Psoas muscle (tissue), 7 donors: ENCODE measurements at regions not wholly inside any gene's neighbourhood (a gene's known extent, or its start where the extent isn't known, plus 50 kb on each side); places are given as distances from the start of the nearest gene placed in this dataset.
A peak's percentile ranks its signal among the peaks of the same experiment; 100 is the strongest.

ENCODE experiments used
- ATAC-seq, 4 donors: fragments of 200-7000 bp; cut with Tn5 transposase; one replicate each; pipeline ENCODE4 v1.9.1; 2020; ENCODE audit warnings: moderate library complexity in 3 of 4, mild to moderate bottlenecking in 2 of 4
- DNase-seq, 2 donors: peaks; one replicate each; pipeline ENCODE4 v3.0.0-alpha.2; 2020
- H3K27ac ChIP-seq: fragments of 200-600 bp; one replicate; pipeline ENCODE4 v1.8.0; 2022
- H3K27me3 ChIP-seq, 3 donors: fragments of 200-600 bp in 1 of 3; one replicate each; pipeline versions ENCODE4 v1.6.1 to v1.8.0; 2013 to 2022; ENCODE audit warnings: low read length in 2 of 3, mild to moderate bottlenecking in 2 of 3, moderate library complexity in 1 of 3; ENCODE audit not compliant: insufficient read depth in 3 of 3
- H3K36me3 ChIP-seq, 2 donors: fragments of 200-600 bp in 1 of 2; one replicate each; pipeline versions ENCODE4 v1.6.1 to v1.8.0; 2013 to 2022; ENCODE audit warnings: low read depth in 1 of 2, mild to moderate bottlenecking in 1 of 2, moderate library complexity in 1 of 2; ENCODE audit not compliant: insufficient read depth in 1 of 2
- H3K4me1 ChIP-seq: fragments of 200-600 bp; one replicate; pipeline ENCODE4 v1.8.0; 2022
- H3K4me3 ChIP-seq: fragments of 200-600 bp; one replicate; pipeline ENCODE4 v1.8.0; 2022; ENCODE audit warnings: mild to moderate bottlenecking
- H3K9me3 ChIP-seq: fragments of 200-600 bp; one replicate; pipeline ENCODE4 v1.8.0; 2022
- WGBS, 3 donors: extraction: QIAGEN DNeasy Blood & Tissue Kit; methylation state at CpG; one replicate each; pipeline versions ENCODE4 v1.1.6 to v1.1.7; 2013; 5-methylcytosine and 5-hydroxymethylcytosine counted together
- intact Hi-C, 2 donors: fragments of 100-400 bp; cut with DNase I; formaldehyde crosslinking; loops; one replicate each; pipeline versions ENCODE4 v1.11.0 to v1.14.2; 2022
- TF ChIP-seq, protein P1 (sequence below): fragments of 200-600 bp; IDR thresholded peaks from one replicate; pipeline ENCODE4 v1.8.0; 2022; ENCODE audit warnings: antibody characterized with exemption
- donor health status: healthy with polysubstance abuse.
- donor health status: DM: no; HTN: no; CAD: no; lungs with moderate emphysema.
- donor health status: Bipolar disorder and iron deficiency.
- donor health status: healthy.
- donor health status: DM: yes; HTN: yes; CAD: no.
- donor health status: DM: no; HTN: no; CAD: no.
- donor health status: DM: yes; HTN: yes; CAD: no.

DNA sequence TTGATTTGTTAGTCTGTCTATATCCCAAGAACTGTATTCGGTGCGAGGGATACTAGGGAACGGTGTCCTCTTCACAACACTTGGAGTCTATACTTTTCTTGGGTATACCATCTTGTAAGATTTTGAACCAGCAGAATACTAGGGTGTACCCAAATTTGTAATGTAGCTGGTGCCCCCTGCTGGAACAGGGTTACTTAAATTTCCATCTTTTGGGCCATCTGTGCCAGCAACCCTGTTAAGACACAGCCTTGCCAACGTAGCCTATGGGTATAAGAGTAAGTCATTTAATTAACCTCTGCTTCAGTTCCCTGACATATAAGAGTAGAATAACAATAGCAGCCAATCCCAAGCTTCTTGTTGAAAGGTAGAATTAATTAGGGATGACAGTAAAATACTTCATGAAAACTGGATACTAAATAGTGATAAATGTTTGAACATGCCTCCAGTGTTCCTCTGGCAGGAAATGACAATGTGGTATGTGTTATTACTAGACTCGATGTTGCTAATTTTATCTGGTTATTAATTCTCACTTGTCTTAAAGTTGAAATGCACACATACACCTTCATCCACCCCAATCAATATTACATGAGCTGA is 607.6 kb downstream of the FGF9 start:
- no peak for ATAC-seq
- Histone ChIP-seq H3K27ac (no peak overlapping the region), H3K4me3 (no peak overlapping the region), H3K27me3 (no peaks in the 10 kb centered on the region), H3K36me3 (no peaks in the 10 kb centered on the region), H3K4me1 (no peaks in the 10 kb centered on the region), H3K9me3 (no peaks in the 10 kb centered on the region)
- WGBS, 3 donors, result 53 to 63% (median 61%) methylated on average over 5 of the region's 5 CpGs
- DNase-seq, result no peak
- TF ChIP-seq, protein P1, sequence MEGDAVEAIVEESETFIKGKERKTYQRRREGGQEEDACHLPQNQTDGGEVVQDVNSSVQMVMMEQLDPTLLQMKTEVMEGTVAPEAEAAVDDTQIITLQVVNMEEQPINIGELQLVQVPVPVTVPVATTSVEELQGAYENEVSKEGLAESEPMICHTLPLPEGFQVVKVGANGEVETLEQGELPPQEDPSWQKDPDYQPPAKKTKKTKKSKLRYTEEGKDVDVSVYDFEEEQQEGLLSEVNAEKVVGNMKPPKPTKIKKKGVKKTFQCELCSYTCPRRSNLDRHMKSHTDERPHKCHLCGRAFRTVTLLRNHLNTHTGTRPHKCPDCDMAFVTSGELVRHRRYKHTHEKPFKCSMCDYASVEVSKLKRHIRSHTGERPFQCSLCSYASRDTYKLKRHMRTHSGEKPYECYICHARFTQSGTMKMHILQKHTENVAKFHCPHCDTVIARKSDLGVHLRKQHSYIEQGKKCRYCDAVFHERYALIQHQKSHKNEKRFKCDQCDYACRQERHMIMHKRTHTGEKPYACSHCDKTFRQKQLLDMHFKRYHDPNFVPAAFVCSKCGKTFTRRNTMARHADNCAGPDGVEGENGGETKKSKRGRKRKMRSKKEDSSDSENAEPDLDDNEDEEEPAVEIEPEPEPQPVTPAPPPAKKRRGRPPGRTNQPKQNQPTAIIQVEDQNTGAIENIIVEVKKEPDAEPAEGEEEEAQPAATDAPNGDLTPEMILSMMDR, result peak; percentile 28
- intact Hi-C loops, result loop anchor here (5.0 kb wide), 1 partner anchor 641 kb away; no protein-coding TSS in a partner anchor

DNA sequence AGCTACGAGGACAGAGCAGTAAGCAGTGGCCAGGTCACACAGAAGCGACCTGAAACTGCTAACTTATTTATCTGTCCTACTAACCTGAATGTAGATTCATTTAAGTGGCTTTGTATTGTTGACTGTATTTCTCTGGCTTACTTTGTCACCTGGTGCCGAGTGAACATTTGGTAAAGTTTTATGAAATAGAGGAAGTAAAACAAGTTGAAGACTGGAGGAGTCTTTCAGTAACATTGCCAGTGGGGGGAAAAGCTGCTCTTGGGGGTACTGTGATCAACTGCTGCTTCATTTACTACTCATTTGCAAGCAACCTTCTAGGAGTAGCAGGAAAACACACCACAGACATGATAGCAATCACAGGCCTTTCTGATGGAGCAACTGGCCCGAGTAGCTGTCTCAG is 615.0 kb downstream of the FGF9 start:
- intact Hi-C loops, result no loop called here
- Histone ChIP-seq H3K4me1 (no peaks in the 10 kb centered on the region), H3K9me3 (no peaks in the 10 kb centered on the region), H3K36me3 (no peaks in the 10 kb centered on the region), H3K27me3 (peaks cover 0 to 3% (median 0%) of the 10 kb centered on the region in 3 donors), H3K27ac (no peak overlapping the region), H3K4me3 (no peak overlapping the region)
- TF ChIP-seq, protein P1, result no peak
- 75 to 85% (median 79%) methylated on average over 4 of the region's 4 CpGs for WGBS, 3 donors
- DNase-seq (no peak), ATAC-seq (no peak)

DNA sequence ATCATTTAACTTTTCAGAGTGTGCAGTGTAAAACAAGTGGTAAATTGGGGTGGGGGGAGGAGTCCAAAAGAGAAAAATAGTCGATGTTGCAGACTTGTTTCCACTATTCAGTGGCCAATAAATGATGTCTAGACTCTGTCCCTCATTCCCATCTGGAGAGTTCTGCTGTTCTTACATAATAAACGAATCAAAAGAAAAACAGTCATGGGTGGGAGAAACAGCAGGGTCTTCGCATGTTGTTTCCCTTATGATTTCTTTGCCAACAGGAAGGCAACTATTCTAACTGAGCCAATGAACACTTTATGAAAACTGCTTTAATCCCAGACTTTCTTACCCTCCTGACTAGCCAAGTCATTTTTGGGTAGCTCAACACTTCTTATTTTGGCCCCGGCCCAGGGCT is 615.5 kb downstream of the FGF9 start:
- 34 to 45% (median 37%) methylated on average over 4 of the region's 4 CpGs for WGBS, 3 donors
- intact Hi-C loops, result no loop called here
- no peak for DNase-seq
- Histone ChIP-seq H3K27me3 (peaks cover 0 to 3% (median 0%) of the 10 kb centered on the region in 3 donors), H3K4me3 (no peak overlapping the region), H3K27ac (no peak overlapping the region), H3K36me3 (no peaks in the 10 kb centered on the region), H3K9me3 (no peaks in the 10 kb centered on the region), H3K4me1 (no peaks in the 10 kb centered on the region)
- no peak for ATAC-seq
- TF ChIP-seq, protein P1, result no peak

DNA sequence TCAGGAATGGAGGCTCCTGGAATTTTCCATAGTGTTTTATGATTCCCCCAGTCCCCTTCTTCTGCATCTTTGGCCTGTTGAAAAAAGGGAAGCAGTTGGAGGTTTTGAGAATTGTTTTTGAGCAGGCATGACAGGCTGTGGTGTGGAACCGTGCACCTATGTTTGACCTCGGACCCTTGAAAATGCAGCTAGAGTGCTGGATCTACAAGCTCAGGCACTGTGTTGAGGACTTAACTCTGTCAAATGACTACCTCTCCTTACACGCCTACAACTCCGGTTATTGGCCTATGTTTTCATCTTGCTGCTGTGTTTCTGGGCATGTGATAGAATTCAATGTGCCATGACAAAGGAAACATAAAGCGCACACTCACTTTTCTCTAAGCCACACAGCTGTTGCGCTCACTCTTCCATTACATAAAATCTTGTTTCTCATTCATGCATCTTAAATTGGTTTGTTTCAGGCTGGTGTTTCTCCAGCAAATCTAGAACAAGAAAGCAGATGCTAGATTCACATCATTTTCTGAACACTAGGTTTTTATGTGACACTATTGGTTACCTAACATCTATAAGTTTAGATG is 616.6 kb downstream of the FGF9 start:
- no peak overlapping the region for H3K4me3 ChIP-seq
- no peak for DNase-seq
- H3K4me1 ChIP-seq, result no peaks in the 10 kb centered on the region
- WGBS, 3 donors, result 38 to 54% (median 46%) methylated on average over 6 of the region's 6 CpGs
- intact Hi-C loops, result no loop called here
- H3K9me3 ChIP-seq, result no peaks in the 10 kb centered on the region
- TF ChIP-seq, protein P1, result no peak
- no peak overlapping the region for H3K27ac ChIP-seq
- no peaks in the 10 kb centered on the region for H3K36me3 ChIP-seq
- ATAC-seq, result no peak
- H3K27me3 ChIP-seq, result peaks cover 0 to 3% (median 0%) of the 10 kb centered on the region in 3 donors

DNA sequence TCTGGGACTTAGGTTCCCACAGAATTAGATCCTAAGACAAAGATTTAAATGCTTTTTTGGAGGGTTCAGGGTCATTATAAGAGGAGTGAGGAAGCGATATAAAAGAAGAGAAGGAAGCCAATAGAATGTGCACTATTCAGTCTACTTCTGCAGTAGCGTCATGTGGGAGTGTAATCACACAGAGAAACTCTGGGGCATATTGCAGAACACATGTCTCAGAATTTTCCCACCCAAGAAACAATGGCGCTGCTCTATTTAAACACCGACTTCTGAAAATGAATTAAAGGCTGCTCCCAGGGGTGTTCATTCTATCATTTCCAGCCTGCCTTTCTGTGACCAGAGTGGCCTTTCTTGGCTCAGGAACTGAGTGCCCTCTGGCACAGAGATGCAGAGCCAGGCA is 617.6 kb downstream of the FGF9 start:
- peaks cover 0 to 3% (median 0%) of the 10 kb centered on the region in 3 donors for H3K27me3 ChIP-seq
- H3K36me3 ChIP-seq, result no peaks in the 10 kb centered on the region
- DNase-seq (no peak), ATAC-seq (no peak)
- H3K9me3 ChIP-seq, result no peaks in the 10 kb centered on the region
- no peaks in the 10 kb centered on the region for H3K4me1 ChIP-seq
- no peak overlapping the region for H3K4me3 ChIP-seq
- TF ChIP-seq, protein P1, result no peak
- WGBS, 3 donors, result 73 to 80% (median 76%) methylated on average over 4 of the region's 4 CpGs
- H3K27ac ChIP-seq, result no peak overlapping the region
- intact Hi-C loops, result no loop called here
